Cardiac muscle cell (in vitro differentiated cells and primary cell): ENCODE measurements at regions not wholly inside any gene's neighbourhood (a gene's known extent, or its start where the extent isn't known, plus 50 kb on each side); places are given as distances from the start of the nearest gene placed in this dataset.

Source experiments
- DNase-seq, 2 donors: peaks; one replicate each; pipeline versions ENCODE4 v3.0.0 to v3.0.0-alpha.2; 2010 to 2017; ENCODE audit warnings: low read depth in 1 of 2, low spot score in 1 of 2
- H3K27ac ChIP-seq: fragments of 200-600 bp; sonication (generic); 2 replicates; pipeline ENCODE4 v1.5.1; 2016
- H3K27me3 ChIP-seq: fragments of 200-600 bp; sonication (generic); 2 replicates; pipeline ENCODE4 v1.6.0; 2016; ENCODE audit warnings: control low read depth
- H3K36me3 ChIP-seq: fragments of 200-600 bp; sonication (generic); 2 replicates; pipeline ENCODE4 v1.5.1; 2016; ENCODE audit warnings: control low read depth
- H3K4me1 ChIP-seq: fragments of 200-600 bp; sonication (generic); 2 replicates; pipeline ENCODE4 v1.8.1; 2017; ENCODE audit warnings: low read depth, mild to moderate bottlenecking, mixed run types
- H3K4me3 ChIP-seq: fragments of 200-600 bp; sonication (generic); 2 replicates; pipeline ENCODE4 v1.5.1; 2016; ENCODE audit warnings: mild to moderate bottlenecking
- H3K9me3 ChIP-seq: fragments of 200-600 bp; sonication (generic); 2 replicates; pipeline ENCODE4 v1.5.1; 2017; ENCODE audit warnings: low read depth, mild to moderate bottlenecking, control low read depth
- TF ChIP-seq, protein P1 (sequence below): IDR thresholded peaks from 2 replicates; pipeline ENCODE4 v1.5.1; 2012; ENCODE audit warnings: low read depth, mild to moderate bottlenecking, low read length

- no peak for DNase-seq
- Histone ChIP-seq H3K4me1 (no peaks in the 10 kb centered on the region), H3K27me3 (no peaks in the 10 kb centered on the region), H3K27ac (no peak overlapping the region), H3K36me3 (no peaks in the 10 kb centered on the region), H3K9me3 (no peaks in the 10 kb centered on the region), H3K4me3 (no peak overlapping the region)
- TF ChIP-seq, protein P1, sequence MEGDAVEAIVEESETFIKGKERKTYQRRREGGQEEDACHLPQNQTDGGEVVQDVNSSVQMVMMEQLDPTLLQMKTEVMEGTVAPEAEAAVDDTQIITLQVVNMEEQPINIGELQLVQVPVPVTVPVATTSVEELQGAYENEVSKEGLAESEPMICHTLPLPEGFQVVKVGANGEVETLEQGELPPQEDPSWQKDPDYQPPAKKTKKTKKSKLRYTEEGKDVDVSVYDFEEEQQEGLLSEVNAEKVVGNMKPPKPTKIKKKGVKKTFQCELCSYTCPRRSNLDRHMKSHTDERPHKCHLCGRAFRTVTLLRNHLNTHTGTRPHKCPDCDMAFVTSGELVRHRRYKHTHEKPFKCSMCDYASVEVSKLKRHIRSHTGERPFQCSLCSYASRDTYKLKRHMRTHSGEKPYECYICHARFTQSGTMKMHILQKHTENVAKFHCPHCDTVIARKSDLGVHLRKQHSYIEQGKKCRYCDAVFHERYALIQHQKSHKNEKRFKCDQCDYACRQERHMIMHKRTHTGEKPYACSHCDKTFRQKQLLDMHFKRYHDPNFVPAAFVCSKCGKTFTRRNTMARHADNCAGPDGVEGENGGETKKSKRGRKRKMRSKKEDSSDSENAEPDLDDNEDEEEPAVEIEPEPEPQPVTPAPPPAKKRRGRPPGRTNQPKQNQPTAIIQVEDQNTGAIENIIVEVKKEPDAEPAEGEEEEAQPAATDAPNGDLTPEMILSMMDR = no peak
These were observed 84.1 kb downstream of the C11orf91 start for GRCh38 chr11:33616552-33616951.

- Histone ChIP-seq H3K4me3 (no peak overlapping the region), H3K36me3 (no peaks in the 10 kb centered on the region)
These were observed 84.9 kb downstream of the C11orf91 start for GRCh38 chr11:33615751-33616150.

DNA sequence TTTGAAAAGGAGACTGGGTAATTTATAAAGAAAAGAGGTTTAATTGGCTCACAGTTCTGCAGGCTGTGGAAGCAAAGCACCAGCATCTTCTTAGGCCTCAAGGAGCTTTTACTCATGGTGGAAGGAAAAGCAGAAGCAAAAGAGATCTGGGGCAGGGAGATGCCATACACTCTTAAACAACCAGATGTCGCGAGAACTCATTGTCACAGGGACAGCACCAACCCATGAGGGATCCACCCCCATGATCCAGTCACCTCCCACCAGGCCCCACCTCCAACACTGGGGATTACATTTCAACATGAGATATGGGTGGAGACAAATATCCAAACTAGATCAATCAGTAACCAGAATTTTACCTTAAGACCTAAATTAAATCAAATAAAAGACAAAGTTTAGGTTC, 87.2 kb downstream of the C11orf91 start:
- H3K4me1 ChIP-seq = no peaks in the 10 kb centered on the region
- no peaks in the 10 kb centered on the region for H3K9me3 ChIP-seq
- H3K27ac ChIP-seq = no peak overlapping the region
- no peaks in the 10 kb centered on the region for H3K36me3 ChIP-seq
- DNase-seq = no peak
- H3K4me3 ChIP-seq = no peak overlapping the region
- TF ChIP-seq, protein P1 = no peak
- H3K27me3 ChIP-seq = no peaks in the 10 kb centered on the region

More at GRCh38 chr11:33615751-33616150, 84.9 kb downstream of the C11orf91 start:
- no peaks in the 10 kb centered on the region for H3K27me3 ChIP-seq
- H3K4me1 ChIP-seq = no peaks in the 10 kb centered on the region
- DNase-seq = no peak
- H3K9me3 ChIP-seq = no peaks in the 10 kb centered on the region
- TF ChIP-seq, protein P1 = no peak
- no peak overlapping the region for H3K27ac ChIP-seq

DNA sequence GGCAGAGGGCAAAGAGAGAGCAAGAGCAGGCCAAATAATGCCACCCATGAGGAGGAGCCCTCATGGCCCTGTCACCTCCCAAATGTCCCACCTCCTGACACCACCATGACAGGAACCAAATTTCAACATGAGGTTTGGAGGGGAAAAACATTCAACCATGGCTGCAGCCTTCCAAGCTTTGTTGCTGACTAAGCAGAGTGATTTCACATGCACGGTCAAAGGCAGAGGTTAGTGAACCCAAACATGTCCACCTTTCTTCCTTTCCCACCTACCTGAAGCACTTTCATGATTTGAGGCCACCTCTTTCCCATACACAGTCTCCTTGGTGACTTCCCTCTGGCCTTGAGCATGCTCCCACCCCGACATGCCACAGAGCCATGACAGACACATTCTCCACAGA, 89.7 kb downstream of the C11orf91 start:
- no peak for DNase-seq
- Histone ChIP-seq H3K4me1 (no peaks in the 10 kb centered on the region), H3K4me3 (no peak overlapping the region), H3K27ac (no peak overlapping the region), H3K36me3 (no peaks in the 10 kb centered on the region), H3K9me3 (no peaks in the 10 kb centered on the region), H3K27me3 (no peaks in the 10 kb centered on the region)
- TF ChIP-seq, protein P1 = no peak

- Histone ChIP-seq H3K4me3 (no peak overlapping the region), H3K27ac (no peak overlapping the region), H3K9me3 (no peaks in the 10 kb centered on the region), H3K27me3 (no peaks in the 10 kb centered on the region), H3K36me3 (no peaks in the 10 kb centered on the region), H3K4me1 (no peaks in the 10 kb centered on the region)
- TF ChIP-seq, protein P1 = no peak
- no peak for DNase-seq
These were observed 92.2 kb downstream of the C11orf91 start for GRCh38 chr11:33608386-33608785.

DNA sequence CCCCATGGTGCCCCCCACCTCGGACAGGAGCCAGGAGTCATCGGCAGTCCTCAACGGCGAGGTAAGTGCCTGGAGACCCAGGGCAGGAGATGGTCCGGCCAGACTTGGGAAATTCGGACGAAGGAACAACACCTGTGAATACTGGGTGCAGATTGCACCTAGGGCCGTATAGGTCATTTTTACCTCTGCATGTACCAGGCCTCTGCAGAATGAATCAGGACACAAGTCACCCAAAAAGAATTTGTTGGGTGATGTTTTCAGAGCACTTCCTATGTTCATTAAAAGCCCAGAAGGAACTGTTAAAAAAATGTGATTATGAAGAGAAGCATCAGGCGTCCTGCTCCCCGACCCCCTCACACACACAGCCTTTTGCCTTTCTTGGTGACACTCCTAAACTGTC, 93.9 kb downstream of the C11orf91 start:
- H3K4me1 ChIP-seq = no peaks in the 10 kb centered on the region
- H3K27ac ChIP-seq = no peak overlapping the region
- DNase-seq = no peak
- H3K27me3 ChIP-seq = no peaks in the 10 kb centered on the region
- H3K4me3 ChIP-seq = no peak overlapping the region
- H3K36me3 ChIP-seq = no peaks in the 10 kb centered on the region
- TF ChIP-seq, protein P1 = no peak
- H3K9me3 ChIP-seq = no peaks in the 10 kb centered on the region
